ENCODE measurements at regions not wholly inside any gene's neighbourhood (a gene's known extent, or its start where the extent isn't known, plus 50 kb on each side); places are given as distances from the start of the nearest gene placed in this dataset.
A peak's percentile ranks its signal among the peaks of the same experiment; 100 is the strongest.

DNA sequence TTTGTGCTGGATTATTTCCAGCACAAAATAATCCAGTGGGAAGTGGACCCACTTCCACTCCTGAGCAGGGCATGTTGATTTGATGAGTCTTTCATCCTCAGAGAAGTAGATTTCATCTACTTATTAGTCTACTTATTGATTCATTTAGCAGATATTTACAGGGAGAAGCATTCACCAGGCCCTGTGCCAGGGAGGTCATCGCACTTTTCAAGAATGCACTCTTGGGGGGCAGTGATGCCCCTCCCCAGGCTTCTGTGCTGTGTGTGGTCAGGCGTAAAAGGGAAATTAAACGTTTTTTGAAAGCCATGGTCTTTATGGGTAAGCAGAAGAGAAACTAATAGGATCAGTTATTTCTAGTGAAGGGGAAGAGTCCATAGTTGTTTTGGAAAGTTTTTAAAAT lies 610.7 kb upstream of the TMEM132C start:
- no peak for DNase-seq (ENCODE audit: low read depth in 2 of 2)

DNA sequence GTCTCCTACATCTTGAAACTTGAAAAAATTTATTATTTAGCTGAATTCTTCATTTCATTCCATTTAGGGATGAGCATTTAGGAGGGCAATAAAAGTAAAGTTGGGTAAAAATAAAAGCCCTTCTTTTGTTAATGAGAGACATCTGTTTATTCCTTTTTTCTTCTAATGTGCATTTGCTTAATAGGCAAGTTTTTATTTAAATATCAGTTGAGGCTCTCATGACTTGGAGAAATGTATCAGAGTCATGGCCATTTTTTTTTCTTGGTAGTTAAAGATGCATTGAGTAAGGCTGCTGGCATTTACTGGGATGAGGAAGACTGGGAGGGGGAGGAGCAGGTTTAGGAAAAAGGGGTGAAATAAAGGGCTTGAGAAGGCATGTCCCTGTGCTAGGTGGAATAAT lies 609.9 kb upstream of the TMEM132C start:
- DNase-seq (ENCODE audit: low read depth in 2 of 2) = no peak

DNA sequence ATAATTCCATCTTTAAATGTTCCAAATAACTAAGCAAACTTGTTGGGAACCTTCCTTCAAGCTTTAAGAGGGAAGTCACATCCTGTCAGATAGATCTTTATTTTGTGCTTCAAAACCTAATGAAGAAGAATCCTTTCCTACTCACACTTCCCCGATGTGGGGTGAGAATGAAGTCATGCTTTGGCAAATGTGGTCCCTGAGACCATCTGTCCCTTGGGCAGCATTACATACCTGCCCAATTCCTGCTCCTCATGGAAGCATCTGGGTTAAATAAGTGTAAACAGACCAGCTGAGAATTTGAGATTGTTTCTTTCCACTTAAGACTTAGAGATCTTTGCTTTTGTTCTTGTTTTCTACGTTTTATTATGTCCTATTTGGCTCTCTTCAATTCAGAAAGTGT lies 606.0 kb upstream of the TMEM132C start:
- DNase-seq (ENCODE audit: low read depth in 2 of 2) = no peak

DNA sequence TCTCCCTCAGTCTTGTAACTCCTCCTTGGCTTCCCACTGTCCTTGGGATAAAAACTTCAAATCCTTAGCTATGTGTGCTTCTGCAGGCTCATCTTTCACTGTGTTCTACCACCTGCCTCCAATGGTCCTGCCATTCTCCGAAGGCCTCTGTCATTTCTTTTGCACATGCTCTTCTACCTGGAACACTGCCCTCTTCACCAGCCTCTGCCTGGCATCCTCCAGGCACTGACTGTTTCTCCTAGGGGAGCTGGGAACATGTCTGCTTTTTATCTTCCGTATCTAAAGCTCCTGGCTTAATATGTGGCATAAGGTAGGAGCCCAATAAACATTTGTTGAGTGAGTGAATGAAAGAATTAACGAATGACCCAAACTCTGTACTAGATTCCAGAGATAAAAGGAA lies 603.3 kb upstream of the TMEM132C start:
- no peak for DNase-seq (ENCODE audit: low read depth in 2 of 2)

DNA sequence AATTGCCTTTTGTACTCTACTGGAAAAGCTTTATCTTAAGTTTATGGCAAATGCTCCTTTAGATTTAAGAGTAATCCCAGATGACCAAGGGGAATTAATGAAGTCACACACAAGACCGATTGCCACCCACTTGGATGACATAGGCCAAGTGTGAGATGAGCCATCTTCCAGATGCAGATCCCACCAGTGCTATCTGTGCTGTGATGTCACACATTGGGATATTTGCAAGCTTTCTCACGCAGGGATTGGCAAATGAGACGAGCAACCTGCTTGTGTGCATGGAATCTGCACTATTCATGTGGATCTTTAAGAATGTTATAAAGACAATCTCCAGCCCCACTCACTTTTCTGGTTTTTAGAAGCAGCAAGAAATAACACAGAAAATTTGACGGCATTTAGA lies 602.1 kb upstream of the TMEM132C start:
- no peak for DNase-seq (ENCODE audit: low read depth in 2 of 2)

DNA sequence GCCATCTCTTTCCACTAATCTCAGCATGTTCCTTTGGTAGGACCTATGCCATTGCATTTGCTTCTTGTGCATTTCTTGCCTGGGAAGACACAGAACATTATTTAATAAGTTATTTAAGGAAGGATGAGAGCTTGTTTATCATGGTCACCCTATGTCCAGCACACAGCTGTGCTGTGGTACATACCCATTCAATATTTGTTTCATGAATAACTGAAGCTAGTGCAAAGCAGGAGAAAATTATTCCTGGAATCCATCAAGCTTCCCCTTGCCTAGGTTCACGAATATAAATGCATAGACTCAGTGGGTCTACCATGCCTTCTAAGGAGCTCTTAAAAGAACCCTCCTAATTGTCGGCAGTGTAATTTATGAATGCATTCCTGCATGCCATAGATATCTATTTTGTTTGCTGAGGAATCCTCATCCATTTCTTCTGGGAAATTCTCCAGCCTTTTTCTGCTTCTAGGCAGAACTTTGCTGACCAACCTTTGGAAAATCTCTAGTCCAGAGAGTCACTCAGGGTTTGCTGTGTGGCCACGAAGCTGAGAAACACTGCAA lies 599.8 kb upstream of the TMEM132C start:
- DNase-seq (ENCODE audit: low read depth in 2 of 2) = no peak

DNA sequence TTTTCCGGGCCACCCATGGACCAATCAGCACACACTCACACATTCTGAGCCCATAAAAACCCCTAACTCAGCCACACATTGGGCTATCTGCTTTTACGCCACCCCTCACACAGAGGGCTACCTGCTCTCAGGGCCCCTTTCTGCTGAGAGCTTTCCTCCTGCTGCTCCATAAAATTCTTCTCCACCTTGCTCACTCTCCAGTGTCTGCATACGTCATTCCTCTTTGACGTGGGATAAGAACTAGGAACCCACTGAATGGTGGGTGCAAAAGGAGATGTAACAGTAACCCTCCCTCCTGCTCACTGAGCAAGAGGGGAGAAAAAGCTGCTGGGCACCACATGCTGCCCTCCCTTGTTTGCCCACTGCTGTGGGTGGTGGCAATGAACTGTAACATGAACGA lies 596.7 kb upstream of the TMEM132C start:
- no peak for DNase-seq (ENCODE audit: low read depth in 2 of 2)

DNA sequence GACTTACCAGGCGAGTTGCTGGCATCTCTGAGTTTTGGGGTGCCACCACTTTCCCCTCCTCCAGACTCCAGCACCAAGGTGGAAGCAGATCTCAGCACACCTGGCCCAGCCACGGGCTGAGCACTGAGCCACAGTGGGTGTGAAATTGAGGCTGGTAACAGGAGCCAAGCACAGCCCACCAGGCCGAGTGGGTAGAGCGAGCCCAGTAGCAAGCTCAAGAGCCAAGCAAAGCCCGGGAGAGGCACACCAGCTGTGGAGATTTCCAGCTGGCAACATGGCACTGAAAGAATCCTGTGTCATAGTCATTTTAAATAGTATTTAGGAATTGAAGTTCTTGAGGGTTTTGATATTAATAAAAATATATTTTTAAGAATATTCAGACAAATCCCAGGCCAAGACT lies 596.2 kb upstream of the TMEM132C start:
- no peak for DNase-seq (ENCODE audit: low read depth in 2 of 2)

DNA sequence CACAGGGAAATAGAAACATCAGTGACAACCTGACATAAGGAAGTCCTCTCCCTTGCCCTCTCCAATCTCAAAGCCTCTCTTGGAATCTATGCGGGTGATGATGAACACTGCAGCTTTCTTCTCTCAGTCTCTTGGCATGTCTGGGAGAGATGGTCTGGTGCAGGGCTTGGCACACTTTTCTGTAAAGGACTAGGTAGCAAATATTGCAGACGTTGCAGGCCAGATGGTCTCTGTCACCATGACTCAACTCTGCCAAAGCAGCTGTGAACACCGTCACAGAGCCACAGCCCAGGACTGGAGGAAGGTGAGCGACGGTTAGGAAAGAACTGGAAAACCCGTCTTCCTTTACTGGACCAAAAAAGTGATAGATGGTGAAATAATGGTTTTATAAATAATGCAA lies 591.0 kb upstream of the TMEM132C start:
- DNase-seq (ENCODE audit: low read depth in 2 of 2) = no peak

DNA sequence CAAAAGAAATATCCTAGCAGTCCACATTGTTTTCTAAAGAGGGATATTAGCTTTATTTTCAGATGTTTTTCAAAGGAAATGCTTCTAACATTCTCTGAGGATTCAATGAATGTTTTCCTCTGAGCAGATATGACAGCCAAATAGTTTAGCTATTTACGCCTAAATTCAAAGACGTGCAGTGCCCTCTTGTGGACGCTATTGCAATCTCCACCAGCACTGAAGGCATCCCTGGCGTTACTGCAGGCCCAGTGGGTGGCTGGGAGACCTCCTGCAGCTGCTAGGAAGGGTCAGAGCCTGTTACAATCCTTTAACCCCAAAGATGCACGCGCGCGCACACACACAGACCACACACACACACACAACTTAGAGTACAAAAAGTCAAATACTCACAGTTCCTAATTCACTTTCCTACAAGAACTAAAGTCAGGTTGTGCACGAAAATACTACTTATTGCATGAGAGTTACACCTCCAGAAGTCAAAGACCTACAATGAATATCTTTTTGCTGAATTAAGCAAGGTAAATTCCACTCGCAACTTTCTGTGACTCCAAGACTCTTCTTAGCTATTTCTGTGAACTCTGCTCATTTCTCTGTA lies 589.3 kb upstream of the TMEM132C start:
- peak; percentile 45 to 55 for DNase-seq (ENCODE audit: low read depth in 2 of 2)

DNA sequence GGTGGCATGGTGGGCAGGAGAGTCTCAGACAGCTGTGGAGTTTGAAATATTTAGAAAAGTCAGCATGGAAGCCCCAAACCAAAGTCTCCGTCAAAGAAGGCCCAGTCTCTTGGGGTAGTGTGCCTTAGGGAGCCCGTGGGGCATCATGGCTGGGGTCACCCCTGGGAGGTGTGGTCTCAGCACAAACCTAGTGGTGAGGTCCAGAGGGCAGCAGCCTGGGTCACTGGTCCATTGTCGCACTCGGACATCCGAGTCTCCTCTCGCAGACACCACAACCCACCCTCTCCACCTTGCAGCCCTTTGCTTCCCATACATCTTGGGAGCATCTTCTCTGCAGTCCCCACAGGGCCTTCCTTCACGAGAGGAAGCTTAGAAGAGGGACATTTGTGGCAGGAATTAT lies 588.0 kb upstream of the TMEM132C start:
- DNase-seq (ENCODE audit: low read depth in 2 of 2) = no peak

DNA sequence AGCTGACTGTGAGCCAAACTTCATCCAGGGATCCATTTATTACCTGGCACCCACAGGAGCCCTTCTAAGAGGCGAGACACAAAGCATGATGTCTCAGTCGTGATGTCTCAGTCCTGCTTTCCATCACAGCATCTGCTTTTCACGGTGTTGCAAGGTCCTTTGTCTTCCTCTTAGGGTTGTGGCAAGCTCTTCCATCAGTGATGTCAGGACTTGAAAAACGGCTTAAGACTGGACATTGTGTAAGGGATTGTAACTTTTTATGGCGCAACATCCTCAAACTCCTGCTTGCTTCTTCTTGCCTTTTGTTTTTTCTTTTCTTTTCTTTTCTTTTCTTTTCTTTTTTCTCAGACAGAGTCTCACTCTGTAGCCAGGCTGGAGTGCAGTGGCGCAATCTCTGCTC lies 586.5 kb upstream of the TMEM132C start:
- no peak for DNase-seq (ENCODE audit: low read depth in 2 of 2)

DNA sequence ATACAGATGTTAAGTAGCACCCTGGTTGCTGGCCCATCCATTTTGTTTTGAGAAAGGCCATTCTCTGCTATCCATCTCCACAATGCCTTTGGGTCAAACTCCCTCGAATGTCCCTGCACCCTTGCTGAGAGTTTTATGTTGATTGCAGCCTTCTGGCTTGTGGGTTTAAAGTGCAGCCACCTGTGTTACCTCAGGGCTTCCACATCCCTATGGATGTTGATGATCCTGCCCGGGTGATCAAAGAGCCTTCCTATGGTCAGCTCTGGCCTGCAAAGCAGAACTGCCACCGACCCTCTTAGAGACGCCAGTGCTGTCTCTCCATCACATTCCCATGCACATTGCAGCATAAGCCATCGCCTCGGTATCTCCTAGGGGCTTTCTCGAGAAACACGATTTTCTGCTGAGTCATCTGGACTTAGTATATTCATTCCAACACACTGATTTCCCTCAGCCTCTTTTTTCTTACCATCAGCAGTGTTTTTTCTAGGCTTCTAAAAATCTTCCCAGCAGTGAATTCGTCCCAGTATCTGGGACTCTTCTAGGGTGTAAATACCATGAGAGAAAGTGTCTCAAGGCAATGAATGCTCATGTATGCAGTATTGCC lies 585.7 kb upstream of the TMEM132C start:
- no peak for DNase-seq (ENCODE audit: low read depth in 2 of 2)

DNA sequence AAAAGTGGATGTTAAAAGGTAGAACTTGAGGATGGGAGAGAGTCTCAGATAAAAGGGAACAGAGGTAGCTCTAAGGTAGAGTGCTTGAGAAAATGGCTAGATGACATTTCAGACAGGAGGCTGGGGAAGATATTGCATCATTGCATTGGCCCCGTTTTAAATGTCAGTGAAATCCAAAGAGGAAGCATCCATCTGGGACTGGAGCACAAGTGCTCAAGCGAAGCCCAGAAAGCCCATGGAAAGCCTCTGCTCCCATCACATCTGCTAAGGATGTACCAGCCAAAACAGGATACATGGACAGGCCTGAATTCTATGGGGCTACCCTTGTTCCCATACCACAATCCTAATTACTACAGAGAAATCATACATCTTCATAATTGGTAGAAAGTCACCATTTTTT lies 581.5 kb upstream of the TMEM132C start:
- DNase-seq (ENCODE audit: low read depth in 2 of 2) = no peak

DNA sequence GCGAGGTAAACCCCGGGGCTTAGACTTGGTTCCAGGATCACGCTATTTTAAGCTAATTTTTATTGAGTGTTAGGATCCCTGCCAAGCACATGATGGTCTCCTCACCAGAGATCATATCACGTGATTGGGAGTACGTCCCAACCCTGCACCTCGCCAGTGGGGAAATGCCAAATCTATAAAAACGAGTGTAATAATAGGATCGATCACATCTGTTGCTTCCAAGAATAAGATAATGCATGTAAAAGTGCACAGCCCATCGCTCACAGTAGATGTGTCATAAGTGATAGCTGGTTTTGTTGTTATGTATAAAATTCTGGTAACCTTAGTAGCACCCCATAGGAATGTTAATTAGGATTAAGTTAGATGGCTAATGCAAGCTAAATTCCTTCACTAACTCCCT lies 581.0 kb upstream of the TMEM132C start:
- peak; percentile 13 to 18 for DNase-seq (ENCODE audit: low read depth in 2 of 2)

DNA sequence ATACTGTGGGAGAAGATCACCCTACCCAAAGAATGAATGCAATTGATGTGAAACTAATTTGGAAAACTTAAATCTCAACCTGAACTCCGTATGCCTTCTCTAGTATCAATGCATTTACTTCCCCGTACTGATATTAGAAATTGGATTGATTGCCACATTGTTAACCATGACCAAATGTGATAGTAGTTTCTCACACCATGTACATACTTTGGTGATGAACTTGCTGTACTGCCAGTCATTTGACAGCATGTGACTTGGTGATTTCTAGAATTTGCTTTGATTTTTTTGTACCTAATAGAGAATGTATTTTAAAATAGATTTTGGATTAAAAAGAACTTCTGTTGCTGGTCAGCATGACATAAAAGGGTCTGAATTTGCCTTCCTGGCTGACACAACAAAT lies 579.8 kb upstream of the TMEM132C start:
- DNase-seq (ENCODE audit: low read depth in 2 of 2) = no peak

DNA sequence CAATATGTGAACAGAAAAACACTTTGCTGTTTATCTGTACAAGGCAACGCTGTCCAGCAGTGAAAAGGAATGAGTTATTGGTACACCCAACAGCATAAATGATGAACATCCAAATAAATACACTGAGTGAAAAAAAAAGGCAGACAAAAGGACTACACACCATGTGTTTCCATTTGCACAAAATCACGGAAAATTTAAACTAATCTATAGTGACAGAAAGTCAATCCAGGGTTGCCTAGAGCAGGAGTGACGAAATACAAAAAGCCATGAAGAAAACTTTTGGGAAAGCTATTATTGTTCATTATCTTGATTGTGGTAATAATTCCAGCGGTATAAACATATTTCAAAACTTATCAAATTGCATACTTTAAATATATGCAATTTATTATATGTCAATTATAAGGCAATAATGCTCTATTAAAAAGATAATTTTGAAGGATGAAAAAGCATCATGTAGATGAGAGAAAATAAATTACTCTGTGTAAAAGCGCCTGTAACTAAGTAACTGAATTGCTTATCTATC lies 578.0 kb upstream of the TMEM132C start:
- no peak for DNase-seq (ENCODE audit: low read depth in 2 of 2)

DNA sequence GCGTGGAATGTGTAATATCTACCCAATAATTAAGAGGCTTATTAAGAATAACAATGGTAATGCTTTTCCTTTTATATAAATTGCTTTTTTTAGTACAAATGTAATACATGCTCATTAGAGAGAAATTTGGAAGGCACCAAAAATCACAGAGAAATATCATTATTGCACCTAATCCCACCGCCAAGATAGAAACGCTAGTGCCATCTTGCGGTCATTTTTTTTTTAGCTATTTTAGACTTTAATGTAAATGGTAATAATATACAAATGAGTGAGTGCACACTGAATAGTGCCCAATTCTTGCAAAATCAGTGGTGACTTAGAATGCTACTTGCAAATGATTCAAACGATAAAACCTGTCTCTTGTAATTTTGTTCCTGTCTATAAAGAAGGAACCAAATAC lies 576.8 kb upstream of the TMEM132C start:
- DNase-seq (ENCODE audit: low read depth in 2 of 2) = no peak

DNA sequence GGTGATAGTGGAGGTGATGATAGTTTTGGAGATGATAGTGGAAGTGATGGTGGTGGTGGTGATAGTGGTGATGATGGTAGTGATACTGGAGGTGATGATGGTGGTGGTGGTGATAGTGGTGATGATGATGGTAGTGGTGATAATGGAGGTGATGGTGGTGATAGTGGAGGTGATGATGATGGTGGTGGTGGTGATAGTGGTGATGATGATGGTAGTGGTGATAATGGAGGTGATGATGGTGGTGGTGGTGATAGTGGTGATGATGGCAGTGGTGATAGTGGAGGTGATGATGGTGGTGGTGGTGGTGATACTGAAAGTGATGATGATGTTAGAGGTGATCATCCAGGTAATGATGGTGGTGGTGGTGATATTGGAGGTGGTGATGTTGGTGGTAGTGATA lies 570.0 kb upstream of the TMEM132C start:
- DNase-seq (ENCODE audit: low read depth in 2 of 2) = no peak

DNA sequence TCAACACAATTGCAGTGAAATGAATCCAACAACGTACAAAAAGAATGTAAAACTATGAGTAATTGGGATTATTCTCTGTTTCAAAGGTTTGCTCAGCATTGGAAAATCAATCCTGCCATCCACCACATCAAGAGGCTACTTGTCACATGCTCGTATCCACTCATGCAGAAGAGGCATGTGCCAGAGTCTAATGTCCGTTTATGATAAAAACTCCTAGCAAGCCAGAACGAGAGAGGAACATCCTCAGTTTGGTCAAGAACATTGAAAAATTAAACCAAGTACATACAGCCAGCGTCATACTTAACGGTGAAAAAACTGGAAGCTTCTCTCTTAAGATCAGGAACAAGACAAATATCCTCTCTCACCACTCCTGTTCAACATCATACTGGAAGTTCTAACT lies 563.9 kb upstream of the TMEM132C start:
- DNase-seq (ENCODE audit: low read depth in 2 of 2) = no peak

DNA sequence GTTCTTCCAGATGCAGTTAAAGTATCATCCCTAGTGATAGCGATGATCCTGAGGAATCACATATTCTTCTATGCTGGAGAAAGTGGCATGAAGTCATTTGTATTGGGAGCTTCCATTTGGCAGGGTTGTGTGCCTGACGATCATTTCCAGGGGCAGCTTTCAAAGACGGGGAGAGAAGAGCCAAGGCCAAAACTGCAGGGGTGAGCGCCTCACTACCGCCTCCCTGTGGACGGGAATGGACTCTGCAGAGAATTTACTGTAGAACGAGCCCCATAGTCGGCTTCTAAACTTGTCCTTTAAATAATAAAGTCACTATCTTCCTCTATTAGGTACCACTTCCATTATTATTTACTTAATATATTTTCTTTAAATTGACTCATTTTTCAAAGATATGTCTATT lies 555.9 kb upstream of the TMEM132C start:
- DNase-seq (ENCODE audit: low read depth in 2 of 2) = no peak

DNA sequence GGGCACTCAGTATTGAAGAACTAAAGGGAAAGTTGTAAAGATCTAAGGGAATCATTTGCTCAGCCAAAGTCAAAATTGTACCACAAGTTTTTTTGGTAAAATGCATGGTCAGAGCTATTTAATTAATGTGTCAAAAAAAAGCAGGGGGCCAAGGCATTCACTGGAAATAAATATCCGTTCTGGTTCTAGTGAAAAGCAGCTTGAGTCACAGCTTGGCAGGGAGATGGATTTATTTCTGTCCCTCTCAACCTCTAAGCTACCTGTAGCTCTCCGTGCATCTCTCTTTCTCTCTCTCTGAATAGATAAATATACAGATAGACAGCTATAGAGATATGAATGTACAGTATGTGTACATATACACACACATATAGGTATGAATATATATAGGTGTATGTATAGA lies 554.4 kb upstream of the TMEM132C start:
- DNase-seq (ENCODE audit: low read depth in 2 of 2) = no peak

DNA sequence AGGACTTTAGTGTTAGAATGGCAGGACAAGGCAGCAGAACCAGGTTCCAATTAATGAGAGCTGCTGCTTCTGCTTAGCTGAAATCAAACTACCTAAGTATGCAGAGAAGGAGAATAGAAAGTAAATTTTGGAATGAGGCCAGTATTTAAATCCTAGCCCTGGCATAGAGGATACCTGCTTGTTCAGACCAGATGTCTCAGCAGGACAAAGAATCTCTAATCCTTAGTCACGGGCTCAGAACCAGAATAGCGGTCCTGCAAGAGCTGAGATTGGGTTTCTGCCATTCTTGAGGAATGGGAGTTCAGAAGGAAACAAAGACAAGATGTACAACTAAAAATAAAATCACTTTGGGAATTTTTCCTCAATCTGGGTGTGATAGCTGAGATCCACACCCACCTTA lies 550.8 kb upstream of the TMEM132C start:
- no peak for DNase-seq (ENCODE audit: low read depth in 2 of 2)

DNA sequence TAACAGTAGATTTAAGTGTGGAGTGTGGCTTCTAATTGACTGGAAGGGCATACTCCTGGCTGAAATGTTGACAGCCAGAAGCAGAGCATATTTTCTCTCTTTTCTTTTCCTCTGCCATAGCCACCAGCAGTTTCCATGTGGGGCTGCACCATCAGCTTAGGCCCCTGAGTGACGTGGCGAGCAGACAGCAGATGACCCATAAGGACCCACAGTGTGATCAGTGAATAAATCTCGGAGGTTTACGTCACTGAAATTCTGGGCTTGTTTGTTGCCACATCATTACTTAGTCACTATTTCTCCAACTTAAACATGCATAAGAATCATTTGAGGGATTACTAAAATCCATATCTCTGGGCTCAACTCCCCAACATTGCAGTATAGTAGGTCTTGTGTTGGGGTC lies 549.7 kb upstream of the TMEM132C start:
- DNase-seq (ENCODE audit: low read depth in 2 of 2) = no peak
